ENCODE measurements at regions not wholly inside any gene's neighbourhood (a gene's known extent, or its start where the extent isn't known, plus 50 kb on each side); places are given as distances from the start of the nearest gene placed in this dataset.

DNA sequence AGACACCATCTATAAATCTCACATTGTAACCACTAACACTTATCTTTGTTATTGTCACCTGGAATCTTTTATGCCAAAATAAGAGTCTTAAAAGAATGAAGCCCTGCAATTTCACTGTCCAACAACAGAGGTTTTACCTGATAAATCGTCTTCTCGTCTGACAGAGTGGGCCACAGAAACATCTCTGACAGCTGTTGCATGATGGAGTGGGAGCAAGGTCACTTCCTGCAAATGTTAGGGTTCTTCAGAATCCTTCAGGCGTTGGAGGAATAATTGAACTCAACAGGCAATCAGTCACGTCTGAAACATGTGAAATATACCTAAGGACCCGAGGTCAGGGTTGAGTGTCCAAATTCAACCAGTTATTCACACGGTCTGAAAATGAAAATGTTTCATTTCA, 353.6 kb downstream of the TRIML1 start:
- no peaks in the 10 kb centered on the region for H3K9me2 ChIP-seq (ENCODE audit: insufficient read depth)
- no peaks in the 10 kb centered on the region for H3K4me1 ChIP-seq (ENCODE audit: control insufficient read depth in 1 of 2, insufficient read depth in 2 of 2, low read length in 2 of 2)
- H3K27ac ChIP-seq (ENCODE audit: low read depth, low read length) = no peak overlapping the region
- CTCF ChIA-PET = no interaction called here
- H4K20me1 ChIP-seq (ENCODE audit: insufficient read depth) = no peaks in the 10 kb centered on the region
- no peaks in the 10 kb centered on the region for H3K79me2 ChIP-seq (ENCODE audit: insufficient read depth, low read length)
- H3K4me2 ChIP-seq (ENCODE audit: low read length) = no peak overlapping the region
- BruUV-seq (replicated peaks) = no TSS peak
- no peak overlapping the region for H3K9ac ChIP-seq (ENCODE audit: low read length)
- RAD21 ChIA-PET (ENCODE audit: low non-redundant PET in 1 of 2, low total read pairs in 2 of 2, uncharacterized antibody in 2 of 2, unreplicated experiment in 2 of 2) = no interaction called here
- no peak for DNase-seq (ENCODE audit: low read depth, low spot score)
- TF ChIP-seq SIN3A (IDR thresholded peaks at IDR 0.05; ENCODE audit: low read depth) (no peak), CEBPB (IDR thresholded peaks at IDR 0.05; ENCODE audit: low read depth) (no peak), SP1 (IDR thresholded peaks at IDR 0.05; ENCODE audit: low read depth) (no peak), ZNF274 (IDR thresholded peaks at IDR 0.05; ENCODE audit: low read depth, low read length) (no peak), RAD21 (IDR thresholded peaks at IDR 0.05; ENCODE audit: low read depth) (no peak), ELF1 (IDR thresholded peaks at IDR 0.05; ENCODE audit: borderline replicate concordance, low read depth) (no peak), TCF7L2 (IDR thresholded peaks at IDR 0.05; ENCODE audit: borderline replicate concordance, extremely low read depth, insufficient read depth, insufficient read length) (no peak), EGR1 (IDR thresholded peaks at IDR 0.05; ENCODE audit: low read depth) (no peak), FOSL1 (IDR thresholded peaks at IDR 0.05; ENCODE audit: low read depth) (no peak), YY1 (IDR thresholded peaks at IDR 0.05; ENCODE audit: extremely low read depth, insufficient replicate concordance, low read depth, low read length) (no peak)
- TF ChIP-seq, protein P1, sequence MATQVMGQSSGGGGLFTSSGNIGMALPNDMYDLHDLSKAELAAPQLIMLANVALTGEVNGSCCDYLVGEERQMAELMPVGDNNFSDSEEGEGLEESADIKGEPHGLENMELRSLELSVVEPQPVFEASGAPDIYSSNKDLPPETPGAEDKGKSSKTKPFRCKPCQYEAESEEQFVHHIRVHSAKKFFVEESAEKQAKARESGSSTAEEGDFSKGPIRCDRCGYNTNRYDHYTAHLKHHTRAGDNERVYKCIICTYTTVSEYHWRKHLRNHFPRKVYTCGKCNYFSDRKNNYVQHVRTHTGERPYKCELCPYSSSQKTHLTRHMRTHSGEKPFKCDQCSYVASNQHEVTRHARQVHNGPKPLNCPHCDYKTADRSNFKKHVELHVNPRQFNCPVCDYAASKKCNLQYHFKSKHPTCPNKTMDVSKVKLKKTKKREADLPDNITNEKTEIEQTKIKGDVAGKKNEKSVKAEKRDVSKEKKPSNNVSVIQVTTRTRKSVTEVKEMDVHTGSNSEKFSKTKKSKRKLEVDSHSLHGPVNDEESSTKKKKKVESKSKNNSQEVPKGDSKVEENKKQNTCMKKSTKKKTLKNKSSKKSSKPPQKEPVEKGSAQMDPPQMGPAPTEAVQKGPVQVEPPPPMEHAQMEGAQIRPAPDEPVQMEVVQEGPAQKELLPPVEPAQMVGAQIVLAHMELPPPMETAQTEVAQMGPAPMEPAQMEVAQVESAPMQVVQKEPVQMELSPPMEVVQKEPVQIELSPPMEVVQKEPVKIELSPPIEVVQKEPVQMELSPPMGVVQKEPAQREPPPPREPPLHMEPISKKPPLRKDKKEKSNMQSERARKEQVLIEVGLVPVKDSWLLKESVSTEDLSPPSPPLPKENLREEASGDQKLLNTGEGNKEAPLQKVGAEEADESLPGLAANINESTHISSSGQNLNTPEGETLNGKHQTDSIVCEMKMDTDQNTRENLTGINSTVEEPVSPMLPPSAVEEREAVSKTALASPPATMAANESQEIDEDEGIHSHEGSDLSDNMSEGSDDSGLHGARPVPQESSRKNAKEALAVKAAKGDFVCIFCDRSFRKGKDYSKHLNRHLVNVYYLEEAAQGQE (IDR thresholded peaks at IDR 0.05; ENCODE audit: low read depth) = no peak
- TF ChIP-seq, protein P2, sequence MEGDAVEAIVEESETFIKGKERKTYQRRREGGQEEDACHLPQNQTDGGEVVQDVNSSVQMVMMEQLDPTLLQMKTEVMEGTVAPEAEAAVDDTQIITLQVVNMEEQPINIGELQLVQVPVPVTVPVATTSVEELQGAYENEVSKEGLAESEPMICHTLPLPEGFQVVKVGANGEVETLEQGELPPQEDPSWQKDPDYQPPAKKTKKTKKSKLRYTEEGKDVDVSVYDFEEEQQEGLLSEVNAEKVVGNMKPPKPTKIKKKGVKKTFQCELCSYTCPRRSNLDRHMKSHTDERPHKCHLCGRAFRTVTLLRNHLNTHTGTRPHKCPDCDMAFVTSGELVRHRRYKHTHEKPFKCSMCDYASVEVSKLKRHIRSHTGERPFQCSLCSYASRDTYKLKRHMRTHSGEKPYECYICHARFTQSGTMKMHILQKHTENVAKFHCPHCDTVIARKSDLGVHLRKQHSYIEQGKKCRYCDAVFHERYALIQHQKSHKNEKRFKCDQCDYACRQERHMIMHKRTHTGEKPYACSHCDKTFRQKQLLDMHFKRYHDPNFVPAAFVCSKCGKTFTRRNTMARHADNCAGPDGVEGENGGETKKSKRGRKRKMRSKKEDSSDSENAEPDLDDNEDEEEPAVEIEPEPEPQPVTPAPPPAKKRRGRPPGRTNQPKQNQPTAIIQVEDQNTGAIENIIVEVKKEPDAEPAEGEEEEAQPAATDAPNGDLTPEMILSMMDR (IDR thresholded peaks at IDR 0.05 in 2 of 3, conservative IDR thresholded peaks at IDR 0.05 in 1 of 3; ENCODE audit: borderline replicate concordance in 1 of 3, insufficient read depth in 1 of 3, low read depth in 2 of 3, low read length in 2 of 3) = no peak
- H3K4me3 ChIP-seq (replicated peaks in 1 of 2; ENCODE audit: low read depth in 1 of 2, low read length in 2 of 2) = no peak overlapping the region
- intact Hi-C loops (cut with micrococcal nuclease) = no loop called here
- no peaks in the 10 kb centered on the region for H3K36me3 ChIP-seq (ENCODE audit: control insufficient read depth in 1 of 2, insufficient read depth in 2 of 2, low read length in 2 of 2)
- no peak for ATAC-seq
- H3K27me3 ChIP-seq (ENCODE audit: insufficient read depth, low read length) = no peaks in the 10 kb centered on the region
- no peak overlapping the region for H2AFZ ChIP-seq (ENCODE audit: low read depth, low read length, poor library complexity, severe bottlenecking)
- H3K9me3 ChIP-seq (ENCODE audit: control insufficient read depth in 1 of 2, insufficient read depth in 1 of 2, low read depth in 1 of 2, low read length in 2 of 2) = peaks cover 0 to 4% of the 10 kb centered on the region in 2 experiments; a peak in 1 of 4 replicates
- POLR2A ChIA-PET = no interaction called here
